HCT116 (cell line): ENCODE measurements at regions not wholly inside any gene's neighbourhood (a gene's known extent, or its start where the extent isn't known, plus 50 kb on each side); places are given as distances from the start of the nearest gene placed in this dataset.

ENCODE experiments used
- ATAC-seq: fragments of 200-7000 bp; cut with Tn5 transposase; 2 replicates; pipeline ENCODE4 v1.9.1; 2020; ENCODE audit warnings: mild to moderate bottlenecking, moderate library complexity
- BruUV-seq: library from RNA; stranded (reverse); fragments of 400-500 nt; replicated peaks from 2 replicates; lab custom pipeline; 2021; lab: Mats Ljungman, UMichigan
- CTCF ChIA-PET: fragments of 300-600 bp; sonication (Branson Sonifier 250); formaldehyde crosslinking; loops from one replicate; lab custom pipeline; 2021; ENCODE audit warnings: antibody characterized with exemption; lab: Charles Lee
- POLR2A ChIA-PET: fragments of 300-600, 350-600 bp; sonication (Branson Sonifier 250); formaldehyde crosslinking; loops from one replicate; lab custom pipeline; 2021; ENCODE audit warnings: antibody characterized with exemption; lab: Charles Lee
- RAD21 ChIA-PET, 2 experiments: fragments of 300-600 bp; sonication (Branson Sonifier 250); formaldehyde crosslinking; loops; one replicate each; lab custom pipeline; 2023; ENCODE audit warnings: low total read pairs in 2 of 2; ENCODE audit not compliant: uncharacterized antibody in 2 of 2, unreplicated experiment in 2 of 2, low non-redundant PET in 1 of 2; lab: Charles Lee
- DNase-seq: peaks from one replicate; pipeline ENCODE4 v3.0.0-alpha.2; 2010; ENCODE audit warnings: low read depth, low spot score
- H2AFZ ChIP-seq: fragments of 200-600 bp; shearing (Covaris generic), sonication (generic); 2 replicates; pipeline ENCODE4 v1.6.1; 2017; ENCODE audit warnings: low read depth, mixed run types, mixed read lengths, antibody characterized with exemption, low read length; ENCODE audit not compliant: poor library complexity, severe bottlenecking
- H3K27ac ChIP-seq: 2 replicates; pipeline ENCODE4 v1.5.1; 2012; ENCODE audit warnings: low read depth, low read length
- H3K27me3 ChIP-seq: fragments of 200-600 bp; sonication (generic); 2 replicates; pipeline ENCODE4 v1.6.1; 2016; ENCODE audit warnings: mixed run types, low read length, mixed read lengths; ENCODE audit not compliant: insufficient read depth
- H3K36me3 ChIP-seq, 2 experiments: fragments of 200-500 bp in 1 of 2; fragments of 200-600 bp in 1 of 2; sonication (Bioruptor generic) in 1 of 2; sonication (generic) in 1 of 2; 2 replicates each; pipeline versions ENCODE4 v1.5.1 to v1.6.1; 2014 to 2016; ENCODE audit warnings: low read length in 2 of 2, inconsistent platforms in 1 of 2, mixed read lengths in 1 of 2, mixed run types in 1 of 2; ENCODE audit not compliant: insufficient read depth in 2 of 2, control insufficient read depth in 1 of 2
- H3K4me1 ChIP-seq, 2 experiments: fragments of 200-600 bp in 1 of 2; sonication (generic) in 1 of 2; 2 replicates each; pipeline versions ENCODE4 v1.5.1 to v1.6.1; 2012 to 2017; ENCODE audit warnings: low read length in 2 of 2, inconsistent platforms in 1 of 2, mild to moderate bottlenecking in 1 of 2, mixed read lengths in 1 of 2, mixed run types in 1 of 2, moderate library complexity in 1 of 2; ENCODE audit not compliant: insufficient read depth in 2 of 2, control insufficient read depth in 1 of 2
- H3K4me2 ChIP-seq: fragments of 200-600 bp; sonication (generic); 2 replicates; pipeline ENCODE4 v1.6.1; 2017; ENCODE audit warnings: mixed run types, low read length, mixed read lengths
- H3K4me3 ChIP-seq, 2 experiments: fragments of 200-600 bp in 1 of 2; sonication (generic) in 1 of 2; replicated peaks in 1 of 2; 2 replicates each; pipeline ENCODE4 v1.5.1; 2011 to 2016; ENCODE audit warnings: low read length in 2 of 2, control low read depth in 1 of 2, low read depth in 1 of 2, mild to moderate bottlenecking in 1 of 2, mixed read lengths in 1 of 2, mixed run types in 1 of 2
- H3K79me2 ChIP-seq: fragments of 200-600 bp; sonication (generic); 2 replicates; pipeline ENCODE4 v1.6.1; 2017; ENCODE audit warnings: mild to moderate bottlenecking, mixed run types, low read length, moderate library complexity, mixed read lengths; ENCODE audit not compliant: insufficient read depth
- H3K9ac ChIP-seq: fragments of 200-600 bp; sonication (generic); 2 replicates; pipeline ENCODE4 v1.6.1; 2016; ENCODE audit warnings: low read length, mixed read lengths
- H3K9me2 ChIP-seq: fragments of 200-600 bp; sonication (generic), shearing (Covaris generic); 2 replicates; pipeline ENCODE4 v1.6.1; 2017; ENCODE audit warnings: mixed run types, mild to moderate bottlenecking, moderate library complexity; ENCODE audit not compliant: insufficient read depth
- H3K9me3 ChIP-seq, 2 experiments: fragments of 200-500 bp in 1 of 2; fragments of 200-600 bp in 1 of 2; sonication (Bioruptor generic) in 1 of 2; sonication (generic) in 1 of 2; 2 replicates each; pipeline ENCODE4 v1.6.1; 2014 to 2017; ENCODE audit warnings: low read length in 2 of 2, mixed read lengths in 2 of 2, inconsistent platforms in 1 of 2, low read depth in 1 of 2, mild to moderate bottlenecking in 1 of 2, mixed run types in 1 of 2, moderate library complexity in 1 of 2; ENCODE audit not compliant: control insufficient read depth in 1 of 2, insufficient read depth in 1 of 2
- H4K20me1 ChIP-seq: fragments of 200-600 bp; sonication (generic), shearing (Covaris generic); 2 replicates; pipeline ENCODE4 v1.6.1; 2017; ENCODE audit warnings: mixed run types, mild to moderate bottlenecking, moderate library complexity; ENCODE audit not compliant: insufficient read depth
- ELF1 ChIP-seq: IDR thresholded peaks from 2 replicates; pipeline ENCODE4 v1.6.1; 2012; ENCODE audit warnings: low read depth, borderline replicate concordance
- FOSL1 ChIP-seq: IDR thresholded peaks from 2 replicates; pipeline ENCODE4 v1.6.1; 2012; ENCODE audit warnings: low read depth
- POLR2A ChIP-seq: IDR thresholded peaks from 2 replicates; pipeline ENCODE4 v1.7.0; 2011; ENCODE audit warnings: borderline replicate concordance; ENCODE audit not compliant: insufficient read depth, insufficient read length; ENCODE audit errors: extremely low read depth
- POLR2AphosphoS5 ChIP-seq: IDR thresholded peaks from 2 replicates; pipeline ENCODE4 v1.6.1; 2011; ENCODE audit warnings: mild to moderate bottlenecking, low read depth, low read length, moderate library complexity
- SRF ChIP-seq: IDR thresholded peaks from 2 replicates; pipeline ENCODE4 v1.6.1; 2012; ENCODE audit warnings: low read depth
- TCF7L2 ChIP-seq: IDR thresholded peaks from 2 replicates; pipeline ENCODE4 v1.7.0; 2011; ENCODE audit warnings: borderline replicate concordance, inconsistent platforms; ENCODE audit not compliant: insufficient read depth, insufficient read length; ENCODE audit errors: extremely low read depth
- ZFX ChIP-seq: fragments of 450-650 bp; IDR thresholded peaks from 2 replicates; pipeline ENCODE4 v1.6.1; 2017
- intact Hi-C: fragments of 100-400 bp; cut with micrococcal nuclease; formaldehyde crosslinking; loops from 2 replicates; pipeline ENCODE4 v1.10.0; 2022
- TF ChIP-seq, protein P1 (sequence below): IDR thresholded peaks from 2 replicates; pipeline ENCODE4 v1.6.1; 2012; ENCODE audit warnings: low read depth

DNA sequence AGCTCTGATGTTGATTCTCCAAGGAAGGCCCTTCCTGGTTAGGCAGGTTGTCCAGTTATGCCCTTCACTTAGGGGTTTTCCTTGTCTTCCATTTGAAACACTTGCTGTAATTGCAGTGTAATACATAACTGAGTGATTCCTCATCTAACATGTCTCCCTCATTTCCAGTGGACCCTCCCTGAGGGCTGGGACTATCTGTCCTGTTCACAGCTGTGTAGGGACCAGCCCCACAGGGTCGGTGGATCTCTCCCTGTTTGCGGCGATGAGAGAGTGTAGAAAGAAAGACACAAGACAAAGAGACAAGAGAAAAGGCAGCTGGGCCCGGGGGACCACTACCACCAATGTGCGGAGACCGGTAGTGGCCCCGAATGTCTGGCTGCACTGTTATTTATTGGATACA, 135.9 kb upstream of the EEPD1 start (continued):
- TF ChIP-seq FOSL1 = no peak

DNA sequence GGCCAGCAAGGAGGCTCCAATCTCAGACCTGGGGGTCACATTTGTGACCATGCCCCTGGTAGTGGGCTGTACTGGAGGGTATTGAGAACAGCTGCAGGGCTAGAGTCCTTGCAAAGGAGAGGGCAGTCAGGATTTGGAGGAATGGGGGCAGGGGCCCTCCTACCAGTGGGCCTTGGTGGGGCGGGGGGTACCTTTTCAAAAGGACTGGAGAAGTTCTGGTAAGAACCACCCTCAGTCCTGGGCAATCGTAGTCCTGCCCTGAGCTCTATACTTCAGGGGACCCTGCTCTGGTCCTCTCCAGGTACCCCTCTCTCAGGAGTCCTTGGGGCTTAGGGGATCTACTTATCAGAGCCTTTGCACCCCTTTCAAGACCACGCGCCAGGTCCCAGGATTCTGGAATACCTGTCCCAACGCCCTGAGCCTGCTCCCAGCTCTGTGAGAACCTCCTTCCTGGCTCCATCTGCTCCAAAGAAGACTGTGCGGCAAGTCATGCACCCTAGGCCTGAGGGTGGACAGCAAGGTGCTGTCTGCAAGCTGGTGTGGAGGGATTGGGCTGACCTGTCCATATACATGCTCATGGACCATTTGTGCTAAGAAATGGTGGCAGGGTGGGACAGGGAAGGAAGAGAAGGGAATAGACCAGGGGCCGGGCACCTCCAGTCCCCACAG, 134.1 kb upstream of the EEPD1 start:
- ChIA-PET POLR2A (no interaction called here), RAD21 (no interaction called here), CTCF (no interaction called here)
- Histone ChIP-seq H3K27me3 (no peaks in the 10 kb centered on the region), H3K4me3 (no peak overlapping the region), H3K36me3 (no peaks in the 10 kb centered on the region), H3K79me2 (no peaks in the 10 kb centered on the region), H4K20me1 (no peaks in the 10 kb centered on the region)
- ATAC-seq (no peak), DNase-seq (no peak)
- intact Hi-C loops = no loop called here
- no TSS peak for BruUV-seq
- TF ChIP-seq ELF1 (no peak), SRF (no peak), POLR2A (no peak), ZFX (no peak), TCF7L2 (no peak), POLR2AphosphoS5 (no peak)
- TF ChIP-seq, protein P1, sequence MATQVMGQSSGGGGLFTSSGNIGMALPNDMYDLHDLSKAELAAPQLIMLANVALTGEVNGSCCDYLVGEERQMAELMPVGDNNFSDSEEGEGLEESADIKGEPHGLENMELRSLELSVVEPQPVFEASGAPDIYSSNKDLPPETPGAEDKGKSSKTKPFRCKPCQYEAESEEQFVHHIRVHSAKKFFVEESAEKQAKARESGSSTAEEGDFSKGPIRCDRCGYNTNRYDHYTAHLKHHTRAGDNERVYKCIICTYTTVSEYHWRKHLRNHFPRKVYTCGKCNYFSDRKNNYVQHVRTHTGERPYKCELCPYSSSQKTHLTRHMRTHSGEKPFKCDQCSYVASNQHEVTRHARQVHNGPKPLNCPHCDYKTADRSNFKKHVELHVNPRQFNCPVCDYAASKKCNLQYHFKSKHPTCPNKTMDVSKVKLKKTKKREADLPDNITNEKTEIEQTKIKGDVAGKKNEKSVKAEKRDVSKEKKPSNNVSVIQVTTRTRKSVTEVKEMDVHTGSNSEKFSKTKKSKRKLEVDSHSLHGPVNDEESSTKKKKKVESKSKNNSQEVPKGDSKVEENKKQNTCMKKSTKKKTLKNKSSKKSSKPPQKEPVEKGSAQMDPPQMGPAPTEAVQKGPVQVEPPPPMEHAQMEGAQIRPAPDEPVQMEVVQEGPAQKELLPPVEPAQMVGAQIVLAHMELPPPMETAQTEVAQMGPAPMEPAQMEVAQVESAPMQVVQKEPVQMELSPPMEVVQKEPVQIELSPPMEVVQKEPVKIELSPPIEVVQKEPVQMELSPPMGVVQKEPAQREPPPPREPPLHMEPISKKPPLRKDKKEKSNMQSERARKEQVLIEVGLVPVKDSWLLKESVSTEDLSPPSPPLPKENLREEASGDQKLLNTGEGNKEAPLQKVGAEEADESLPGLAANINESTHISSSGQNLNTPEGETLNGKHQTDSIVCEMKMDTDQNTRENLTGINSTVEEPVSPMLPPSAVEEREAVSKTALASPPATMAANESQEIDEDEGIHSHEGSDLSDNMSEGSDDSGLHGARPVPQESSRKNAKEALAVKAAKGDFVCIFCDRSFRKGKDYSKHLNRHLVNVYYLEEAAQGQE = no peak
- TF ChIP-seq, all 23 proteins: peak for 0
- no peak overlapping the region for H2AFZ ChIP-seq
- H3K4me1 ChIP-seq = no peaks in the 10 kb centered on the region
- no peaks in the 10 kb centered on the region for H3K9me2 ChIP-seq
- H3K4me2 ChIP-seq = no peak overlapping the region
- no peaks in the 10 kb centered on the region for H3K9me3 ChIP-seq
- no peak overlapping the region for H3K27ac ChIP-seq
- H3K9ac ChIP-seq = no peak overlapping the region
